Fibroblast of villous mesenchyme (primary cell): ENCODE measurements at regions not wholly inside any gene's neighbourhood (a gene's known extent, or its start where the extent isn't known, plus 50 kb on each side); places are given as distances from the start of the nearest gene placed in this dataset.

Experiments used
- DNase-seq: peaks from one replicate; pipeline ENCODE4 v3.0.0-alpha.2; 2010; ENCODE audit warnings: low read depth
- H3K4me3 ChIP-seq: 2 replicates; pipeline ENCODE4 v1.5.1; 2011; ENCODE audit warnings: low read depth, mild to moderate bottlenecking, low read length
- TF ChIP-seq, protein P1 (sequence below): IDR thresholded peaks from 2 replicates; pipeline ENCODE4 v1.5.1; 2012; ENCODE audit warnings: low read depth, mild to moderate bottlenecking, low read length; ENCODE audit not compliant: insufficient read depth

DNA sequence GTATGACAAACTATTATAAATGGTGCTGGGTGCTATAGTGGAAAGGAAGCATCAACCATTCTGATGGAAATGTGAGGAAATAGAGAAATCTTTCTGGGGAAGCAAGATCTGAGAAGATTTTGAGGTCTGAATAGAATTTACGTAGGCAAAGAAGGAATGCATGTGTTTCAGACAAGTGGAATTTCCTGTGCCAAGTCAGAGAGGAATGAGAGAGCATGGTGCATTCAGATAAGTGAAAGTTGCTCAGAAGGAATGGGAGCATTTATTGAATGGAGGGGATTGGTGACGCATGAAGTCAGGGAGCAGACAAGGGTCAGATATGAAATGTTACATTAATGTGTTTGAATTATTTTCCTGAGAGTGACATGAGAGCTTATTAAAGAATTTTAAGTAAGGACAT is 725.5 kb downstream of the METTL15 start:
- TF ChIP-seq, protein P1, sequence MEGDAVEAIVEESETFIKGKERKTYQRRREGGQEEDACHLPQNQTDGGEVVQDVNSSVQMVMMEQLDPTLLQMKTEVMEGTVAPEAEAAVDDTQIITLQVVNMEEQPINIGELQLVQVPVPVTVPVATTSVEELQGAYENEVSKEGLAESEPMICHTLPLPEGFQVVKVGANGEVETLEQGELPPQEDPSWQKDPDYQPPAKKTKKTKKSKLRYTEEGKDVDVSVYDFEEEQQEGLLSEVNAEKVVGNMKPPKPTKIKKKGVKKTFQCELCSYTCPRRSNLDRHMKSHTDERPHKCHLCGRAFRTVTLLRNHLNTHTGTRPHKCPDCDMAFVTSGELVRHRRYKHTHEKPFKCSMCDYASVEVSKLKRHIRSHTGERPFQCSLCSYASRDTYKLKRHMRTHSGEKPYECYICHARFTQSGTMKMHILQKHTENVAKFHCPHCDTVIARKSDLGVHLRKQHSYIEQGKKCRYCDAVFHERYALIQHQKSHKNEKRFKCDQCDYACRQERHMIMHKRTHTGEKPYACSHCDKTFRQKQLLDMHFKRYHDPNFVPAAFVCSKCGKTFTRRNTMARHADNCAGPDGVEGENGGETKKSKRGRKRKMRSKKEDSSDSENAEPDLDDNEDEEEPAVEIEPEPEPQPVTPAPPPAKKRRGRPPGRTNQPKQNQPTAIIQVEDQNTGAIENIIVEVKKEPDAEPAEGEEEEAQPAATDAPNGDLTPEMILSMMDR, result no peak
- peak; percentile 91 for DNase-seq
- H3K4me3 ChIP-seq, result no peak overlapping the region

DNA sequence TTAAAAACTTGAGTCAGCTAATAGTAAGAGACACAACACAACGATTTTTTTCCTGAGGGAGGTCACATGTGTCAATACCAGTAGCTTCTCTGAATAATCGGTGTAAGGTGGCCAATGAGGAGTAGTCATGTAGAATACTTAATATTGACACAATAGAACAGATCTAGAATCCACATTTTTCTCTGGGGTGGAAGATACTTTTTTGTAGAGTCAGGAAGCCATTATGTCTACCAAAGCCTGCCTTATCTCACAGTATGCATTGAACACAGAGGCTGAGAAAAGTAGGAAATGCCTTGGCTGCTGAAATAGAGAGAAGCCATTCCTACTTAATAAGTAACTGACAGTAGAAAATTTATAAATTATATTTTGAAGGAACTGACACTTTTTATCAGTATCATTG is 725.0 kb downstream of the METTL15 start:
- no peak overlapping the region for H3K4me3 ChIP-seq
- TF ChIP-seq, protein P1, result no peak
- DNase-seq, result no peak

DNA sequence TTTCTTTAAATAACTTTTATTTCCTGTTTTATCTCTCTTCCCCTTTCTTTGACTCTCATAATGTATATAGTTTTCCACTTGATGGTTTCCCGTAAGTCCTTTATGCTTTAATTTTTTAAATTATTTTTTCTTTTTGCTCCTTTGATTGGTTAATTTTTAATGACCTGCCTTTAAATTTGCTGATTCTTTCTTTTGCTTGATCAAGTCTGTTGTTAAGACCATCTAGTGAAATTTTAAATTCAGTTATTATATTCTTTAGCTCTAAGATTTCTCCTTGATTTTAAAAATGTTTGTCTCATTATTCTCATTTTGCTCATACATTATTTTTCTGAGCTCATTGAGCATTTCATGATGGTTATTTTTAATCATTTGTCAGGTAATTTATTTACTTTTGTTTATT is 718.6 kb downstream of the METTL15 start:
- no peak for DNase-seq
- no peak overlapping the region for H3K4me3 ChIP-seq
- TF ChIP-seq, protein P1, result no peak

DNA sequence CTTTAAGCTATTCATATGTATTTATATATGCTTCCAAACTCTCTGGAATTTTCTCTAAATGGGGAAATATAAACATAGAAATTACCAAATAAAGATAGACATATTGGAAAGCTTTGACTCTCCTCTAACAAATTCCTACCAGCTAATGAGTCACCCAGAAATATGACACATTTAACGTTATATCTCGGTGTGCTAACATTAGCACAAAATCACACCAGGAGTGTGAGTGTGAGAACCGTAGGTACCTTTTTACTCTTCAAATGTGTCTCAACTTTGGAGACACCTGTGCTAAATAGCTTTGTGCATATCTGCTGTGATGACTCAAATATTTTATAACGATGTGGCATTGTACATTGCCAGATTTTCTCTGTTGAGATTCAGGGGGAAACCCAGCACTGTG is 714.4 kb downstream of the METTL15 start:
- H3K4me3 ChIP-seq, result no peak overlapping the region
- no peak for DNase-seq
- TF ChIP-seq, protein P1, result no peak

DNA sequence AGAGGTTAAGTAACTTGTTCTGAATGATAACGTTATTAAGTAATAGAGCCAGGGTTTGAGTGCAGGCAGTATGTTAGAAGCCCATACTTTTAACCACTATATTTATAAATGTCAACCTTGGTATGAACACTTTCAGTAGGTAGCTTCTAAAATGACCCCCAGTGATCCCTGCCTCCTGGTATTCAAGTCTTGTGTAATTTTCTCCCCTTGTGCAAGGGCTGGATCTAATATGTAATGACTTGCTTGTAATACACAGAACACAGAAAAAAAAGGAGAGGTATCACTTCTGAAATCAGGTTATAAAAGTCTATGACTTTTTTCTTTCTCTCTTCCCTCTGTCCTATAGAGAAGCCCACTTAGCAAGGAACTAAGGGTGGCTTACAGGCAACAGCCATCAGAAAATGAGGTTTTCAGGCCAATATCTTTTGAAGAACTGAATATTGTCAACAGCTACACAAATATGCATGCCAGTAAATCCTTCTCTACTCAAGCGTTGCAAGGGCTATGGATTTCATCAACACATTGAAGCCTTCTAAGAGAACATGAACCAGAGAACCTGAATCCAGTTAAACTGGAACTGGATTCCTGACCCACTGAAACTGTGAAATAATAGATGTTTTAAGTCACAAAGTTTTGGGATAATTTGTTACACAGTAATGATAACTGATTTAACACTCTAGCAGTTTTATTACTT is 712.3 kb downstream of the METTL15 start:
- peak; percentile 71 for DNase-seq
- no peak overlapping the region for H3K4me3 ChIP-seq
- TF ChIP-seq, protein P1, result no peak

DNA sequence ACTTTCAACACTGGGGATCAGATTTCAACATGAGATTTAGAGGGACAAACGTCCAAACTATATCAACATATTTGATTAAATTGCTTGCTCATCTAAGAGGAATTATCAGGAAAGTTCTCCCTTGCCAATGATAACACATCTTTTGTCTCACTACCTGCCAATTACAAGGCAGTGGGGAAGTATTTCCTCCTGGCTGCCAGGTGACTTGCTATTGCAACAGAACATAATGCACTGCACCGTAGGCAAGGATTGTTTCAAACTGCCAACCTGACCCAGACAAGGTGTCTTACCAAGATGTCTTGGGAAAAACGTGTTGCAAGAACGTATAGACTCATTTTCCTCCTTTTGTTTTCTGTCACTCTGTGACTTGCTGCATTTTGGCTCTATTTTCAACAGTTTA is 711.6 kb downstream of the METTL15 start:
- no peak overlapping the region for H3K4me3 ChIP-seq
- DNase-seq, result no peak
- TF ChIP-seq, protein P1, result no peak

DNA sequence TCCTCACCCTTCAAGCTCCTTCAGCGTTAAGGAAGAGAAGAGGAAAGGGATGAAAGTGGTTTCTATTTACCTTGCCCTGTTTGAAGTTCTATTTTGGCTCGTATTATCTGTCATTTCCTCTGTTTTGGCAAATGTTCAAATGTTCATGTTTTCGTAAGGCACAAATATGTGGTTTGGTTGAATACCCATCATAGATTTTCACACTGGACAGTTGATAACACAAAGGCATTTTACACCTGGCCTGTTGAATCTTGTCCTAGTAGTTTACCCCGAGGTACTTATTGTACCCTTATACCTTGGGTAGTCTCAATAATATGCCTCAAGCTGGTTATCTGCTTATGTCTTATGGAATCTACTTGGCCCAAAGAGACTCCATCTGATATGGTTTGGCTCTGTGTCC is 706.9 kb downstream of the METTL15 start:
- TF ChIP-seq, protein P1, result no peak
- DNase-seq, result no peak

More for the DNA sequence above, 706.9 kb downstream of the METTL15 start:
- no peak overlapping the region for H3K4me3 ChIP-seq
